Brain microvascular endothelial cell (primary cell): ENCODE measurements at regions not wholly inside any gene's neighbourhood (a gene's known extent, or its start where the extent isn't known, plus 50 kb on each side); places are given as distances from the start of the nearest gene placed in this dataset.

ENCODE experiments used
- DNase-seq: peaks from one replicate; pipeline ENCODE4 v3.0.0-alpha.2; 2020
- H3K27ac ChIP-seq: fragments of 250-450 bp; sonication (Bioruptor Pico); 2 replicates; pipeline ENCODE4 v1.5.1; 2020; ENCODE audit warnings: mild to moderate bottlenecking, moderate library complexity
- H3K27me3 ChIP-seq: fragments of 250-450 bp; sonication (Bioruptor Pico); replicated peaks from 2 replicates; pipeline ENCODE4 v1.5.1; 2020; ENCODE audit warnings: mild to moderate bottlenecking
- H3K36me3 ChIP-seq: fragments of 250-450 bp; sonication (Bioruptor Pico); replicated peaks from 2 replicates; pipeline ENCODE4 v1.5.1; 2020; ENCODE audit warnings: mild to moderate bottlenecking
- H3K4me3 ChIP-seq: 2 replicates; pipeline ENCODE4 v1.5.1; 2011; ENCODE audit warnings: low read depth, mild to moderate bottlenecking, control low read depth, low read length, moderate library complexity
- in situ Hi-C: cut with HindIII; loops from 2 replicates; pipeline ENCODE4 v1.10.0; 2017; ENCODE audit warnings: low sequenced_read_pairs, low pct_ligation_motif_present
- TF ChIP-seq, protein P1 (sequence below): IDR thresholded peaks from 2 replicates; pipeline ENCODE4 v1.5.1; 2011; ENCODE audit warnings: low read depth, mild to moderate bottlenecking, moderate library complexity, low read length, control low read depth, inconsistent platforms; ENCODE audit errors: missing control alignments

GRCh38 chr15:29544513-29545128 is 275.0 kb upstream of the NSMCE3 start:
- no peaks in the 10 kb centered on the region for H3K27me3 ChIP-seq
- no peak for DNase-seq
- H3K4me3 ChIP-seq: no peak overlapping the region
- TF ChIP-seq, protein P1, sequence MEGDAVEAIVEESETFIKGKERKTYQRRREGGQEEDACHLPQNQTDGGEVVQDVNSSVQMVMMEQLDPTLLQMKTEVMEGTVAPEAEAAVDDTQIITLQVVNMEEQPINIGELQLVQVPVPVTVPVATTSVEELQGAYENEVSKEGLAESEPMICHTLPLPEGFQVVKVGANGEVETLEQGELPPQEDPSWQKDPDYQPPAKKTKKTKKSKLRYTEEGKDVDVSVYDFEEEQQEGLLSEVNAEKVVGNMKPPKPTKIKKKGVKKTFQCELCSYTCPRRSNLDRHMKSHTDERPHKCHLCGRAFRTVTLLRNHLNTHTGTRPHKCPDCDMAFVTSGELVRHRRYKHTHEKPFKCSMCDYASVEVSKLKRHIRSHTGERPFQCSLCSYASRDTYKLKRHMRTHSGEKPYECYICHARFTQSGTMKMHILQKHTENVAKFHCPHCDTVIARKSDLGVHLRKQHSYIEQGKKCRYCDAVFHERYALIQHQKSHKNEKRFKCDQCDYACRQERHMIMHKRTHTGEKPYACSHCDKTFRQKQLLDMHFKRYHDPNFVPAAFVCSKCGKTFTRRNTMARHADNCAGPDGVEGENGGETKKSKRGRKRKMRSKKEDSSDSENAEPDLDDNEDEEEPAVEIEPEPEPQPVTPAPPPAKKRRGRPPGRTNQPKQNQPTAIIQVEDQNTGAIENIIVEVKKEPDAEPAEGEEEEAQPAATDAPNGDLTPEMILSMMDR: no peak
- no peak overlapping the region for H3K27ac ChIP-seq
- H3K36me3 ChIP-seq: no peaks in the 10 kb centered on the region
- in situ Hi-C loops: no loop called here

GRCh38 chr15:29542994-29543393 is 273.4 kb upstream of the NSMCE3 start:
- H3K27me3 ChIP-seq: no peaks in the 10 kb centered on the region
- H3K4me3 ChIP-seq: no peak overlapping the region
- in situ Hi-C loops: no loop called here
- no peaks in the 10 kb centered on the region for H3K36me3 ChIP-seq
- no peak overlapping the region for H3K27ac ChIP-seq
- no peak for DNase-seq
- TF ChIP-seq, protein P1: no peak

- H3K27ac ChIP-seq: no peak overlapping the region
- no peaks in the 10 kb centered on the region for H3K36me3 ChIP-seq
- no peak for DNase-seq
- no peak overlapping the region for H3K4me3 ChIP-seq
- TF ChIP-seq, protein P1: no peak
- in situ Hi-C loops: no loop called here
- no peaks in the 10 kb centered on the region for H3K27me3 ChIP-seq
Measured at GRCh38 chr15:29541309-29541708, 271.7 kb upstream of the NSMCE3 start.

DNA sequence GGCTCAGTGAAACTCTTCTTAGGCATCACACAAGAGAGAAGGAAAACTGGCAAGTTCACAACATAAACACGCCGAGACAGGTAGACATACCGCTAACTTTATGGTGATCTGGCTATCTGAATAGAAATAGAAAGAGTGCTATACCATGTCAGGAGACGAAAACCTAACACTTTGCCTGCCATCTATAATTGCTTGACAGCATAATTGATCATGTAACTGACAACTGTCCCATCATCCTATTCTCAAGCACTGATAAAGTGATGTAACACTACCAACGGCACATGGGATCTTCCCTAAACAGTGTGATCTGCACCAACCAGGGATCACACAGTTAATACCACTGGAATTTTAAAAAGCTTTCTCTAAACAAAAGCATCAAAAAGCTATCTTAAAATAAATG is 270.9 kb upstream of the NSMCE3 start:
- Histone ChIP-seq H3K27me3 (no peaks in the 10 kb centered on the region), H3K4me3 (no peak overlapping the region), H3K36me3 (no peaks in the 10 kb centered on the region), H3K27ac (no peak overlapping the region)
- DNase-seq: no peak
- TF ChIP-seq, protein P1: no peak
- in situ Hi-C loops: no loop called here

DNA sequence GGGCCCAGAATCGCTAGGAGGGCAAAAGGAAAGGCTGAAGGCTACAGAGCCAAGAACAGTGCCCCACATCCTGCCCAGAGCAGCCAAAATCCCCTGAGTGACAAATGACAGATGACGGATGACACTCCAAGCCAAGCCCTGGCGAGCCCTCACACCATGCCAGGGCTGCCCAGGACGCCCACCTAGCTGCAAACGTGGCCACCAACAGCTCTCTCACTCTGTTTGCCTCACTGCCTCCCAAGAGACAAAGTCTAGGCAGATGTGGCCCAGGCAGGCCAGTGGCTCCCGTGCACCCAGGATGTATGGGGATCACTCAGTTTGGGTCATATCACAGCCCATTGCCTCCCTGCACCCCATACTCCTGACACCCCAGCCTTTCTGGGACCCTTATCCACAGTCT is 270.1 kb upstream of the NSMCE3 start:
- Histone ChIP-seq H3K4me3 (no peak overlapping the region), H3K27ac (no peak overlapping the region), H3K27me3 (no peaks in the 10 kb centered on the region), H3K36me3 (no peaks in the 10 kb centered on the region)
- in situ Hi-C loops: no loop called here
- TF ChIP-seq, protein P1: no peak
- DNase-seq: no peak

DNA sequence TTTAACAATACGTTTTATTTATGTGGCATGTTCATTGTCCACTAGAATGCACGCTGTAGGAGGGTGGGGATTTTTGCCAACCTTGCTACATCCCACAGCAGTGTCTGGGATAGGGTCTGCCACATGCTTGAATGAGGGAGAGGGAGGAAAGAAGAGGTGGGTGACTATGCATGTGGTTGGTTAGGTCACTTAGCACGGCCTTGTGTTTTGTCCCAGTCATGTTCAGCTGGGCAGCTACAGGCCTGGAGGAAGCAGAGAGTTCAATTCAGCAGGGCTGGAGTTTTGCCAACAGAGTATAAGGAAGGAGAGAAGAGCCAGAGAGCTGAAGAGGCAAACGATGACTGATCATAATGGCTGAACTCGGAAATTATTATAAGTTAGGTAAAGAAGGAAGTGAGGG is 268.4 kb upstream of the NSMCE3 start:
- Histone ChIP-seq H3K27me3 (no peaks in the 10 kb centered on the region), H3K4me3 (no peak overlapping the region), H3K27ac (no peak overlapping the region), H3K36me3 (no peaks in the 10 kb centered on the region)
- in situ Hi-C loops: no loop called here
- TF ChIP-seq, protein P1: no peak
- no peak for DNase-seq
